ENCODE measurements at regions not wholly inside any gene's neighbourhood (a gene's known extent, or its start where the extent isn't known, plus 50 kb on each side); places are given as distances from the start of the nearest gene placed in this dataset.
"Not testable (repeated sequence)": the region's sequence is repeated elsewhere in the genome, so short reads cannot be mapped to it uniquely, and the experiment has no call there.

GRCh38 chr6:157727629-157728182 lies 95.3 kb upstream of the SNX9 start:
- DNase-seq (ENCODE audit: low spot score): no peak

DNA sequence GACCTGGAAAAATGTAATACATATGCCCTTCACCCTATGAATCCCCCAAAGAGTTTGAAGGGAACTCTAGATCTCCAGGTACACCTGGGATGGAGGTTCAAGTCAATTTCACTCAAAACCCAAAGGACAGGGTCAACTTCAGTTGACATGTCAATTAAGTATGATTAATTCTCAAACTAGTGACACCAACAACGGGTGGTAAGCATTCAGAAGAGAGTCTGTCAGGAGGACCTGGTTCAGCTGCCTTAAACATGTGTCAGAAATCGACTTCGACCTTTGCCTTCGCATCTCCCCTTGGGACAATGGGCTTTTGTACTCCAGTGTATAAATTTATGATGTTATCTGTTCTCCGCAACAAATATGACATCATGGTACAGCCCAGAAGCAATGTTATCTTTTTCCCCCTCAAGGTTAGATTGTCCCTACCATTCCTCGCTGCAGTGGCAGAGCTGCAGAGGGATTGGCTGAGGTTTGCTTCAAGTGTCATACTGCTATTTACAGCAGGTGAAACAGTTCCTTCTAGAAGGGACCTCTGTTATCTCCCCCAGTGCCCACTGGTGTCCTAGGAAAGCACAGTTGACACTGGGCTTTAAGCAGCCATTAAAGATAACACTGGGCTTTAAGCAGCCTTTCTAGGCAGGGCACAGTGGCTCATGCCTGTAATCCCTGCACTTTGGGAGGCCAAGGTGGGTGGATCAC lies 94.7 kb upstream of the SNX9 start:
- no peak for DNase-seq (ENCODE audit: low spot score)

DNA sequence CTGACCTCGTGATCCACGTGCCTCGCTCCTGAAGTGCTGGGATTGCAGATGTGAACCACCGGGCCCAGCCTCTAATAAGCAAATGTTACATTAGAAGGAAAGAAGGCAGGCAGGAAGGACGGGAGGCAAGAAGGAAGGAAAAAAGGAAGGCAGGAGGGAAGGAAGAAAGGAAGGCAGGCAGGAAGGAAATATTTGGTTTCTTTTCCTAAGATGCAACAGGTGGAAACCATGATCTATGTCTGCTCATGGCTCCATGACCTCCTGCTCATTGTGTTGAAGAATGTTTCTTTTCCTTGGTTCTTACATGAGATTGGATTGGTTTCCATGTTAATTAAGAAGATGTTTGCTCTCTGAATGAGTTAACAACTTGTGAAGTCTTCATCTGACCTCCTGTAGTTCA lies 91.8 kb upstream of the SNX9 start:
- no peak for DNase-seq (ENCODE audit: low spot score)

DNA sequence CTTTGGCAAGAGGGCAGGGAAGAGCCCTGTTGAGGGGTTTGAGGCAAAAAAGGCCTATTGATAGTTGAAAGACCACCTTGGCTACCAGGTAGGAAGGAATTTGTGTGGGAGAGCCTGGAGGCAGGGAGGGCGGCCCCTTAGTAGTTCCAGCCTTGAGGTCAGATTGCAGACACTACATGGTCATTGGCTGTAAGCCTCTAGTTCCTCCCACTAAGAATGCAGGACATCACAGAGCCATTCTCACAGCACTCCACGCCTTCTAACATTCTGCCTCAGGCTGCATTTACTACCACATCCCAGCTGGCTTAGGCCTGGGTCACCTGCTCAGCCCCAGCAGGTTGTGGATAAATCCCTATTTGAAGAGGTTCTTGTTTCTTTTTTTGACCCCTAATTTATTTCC lies 91.0 kb upstream of the SNX9 start:
- DNase-seq (ENCODE audit: low spot score): no peak

DNA sequence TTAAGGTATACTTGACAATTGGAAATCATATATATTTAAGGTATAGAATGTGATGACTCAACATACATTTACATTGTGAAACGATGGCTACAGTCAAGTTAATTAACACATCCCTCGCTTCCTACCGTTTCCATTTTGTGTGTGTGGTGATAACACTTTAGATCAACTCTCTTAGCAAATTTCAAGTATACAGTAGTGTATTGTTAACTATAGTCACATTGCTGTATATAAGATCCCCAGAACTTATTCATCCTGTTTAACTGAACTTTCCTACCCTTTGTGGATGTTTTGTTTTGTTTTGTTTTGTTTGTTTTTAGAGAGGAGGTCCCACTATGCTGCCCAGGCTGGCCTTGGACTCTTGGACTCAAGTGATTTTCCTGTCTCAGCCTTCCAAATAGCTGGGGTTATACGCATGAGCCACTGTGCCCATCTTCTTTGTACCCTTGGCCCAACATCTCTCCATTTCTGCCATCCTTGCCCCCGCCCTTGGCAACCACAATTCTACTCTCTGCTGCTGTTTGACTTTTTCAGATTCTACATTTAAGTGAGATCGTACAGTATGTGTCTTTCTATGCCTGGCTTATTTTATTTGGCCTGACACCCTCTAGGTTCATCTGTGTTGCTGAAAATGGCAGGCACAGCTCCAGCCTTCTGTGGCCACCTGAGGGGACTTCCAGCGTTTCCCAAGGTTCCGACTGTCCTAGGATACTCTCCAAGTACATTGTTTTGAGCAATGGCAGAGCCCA lies 90.5 kb upstream of the SNX9 start:
- DNase-seq (ENCODE audit: low spot score): no peak

GRCh38 chr6:157736555-157736954 lies 86.5 kb upstream of the SNX9 start:
- not testable (repeated sequence) for DNase-seq (ENCODE audit: low spot score)

DNA sequence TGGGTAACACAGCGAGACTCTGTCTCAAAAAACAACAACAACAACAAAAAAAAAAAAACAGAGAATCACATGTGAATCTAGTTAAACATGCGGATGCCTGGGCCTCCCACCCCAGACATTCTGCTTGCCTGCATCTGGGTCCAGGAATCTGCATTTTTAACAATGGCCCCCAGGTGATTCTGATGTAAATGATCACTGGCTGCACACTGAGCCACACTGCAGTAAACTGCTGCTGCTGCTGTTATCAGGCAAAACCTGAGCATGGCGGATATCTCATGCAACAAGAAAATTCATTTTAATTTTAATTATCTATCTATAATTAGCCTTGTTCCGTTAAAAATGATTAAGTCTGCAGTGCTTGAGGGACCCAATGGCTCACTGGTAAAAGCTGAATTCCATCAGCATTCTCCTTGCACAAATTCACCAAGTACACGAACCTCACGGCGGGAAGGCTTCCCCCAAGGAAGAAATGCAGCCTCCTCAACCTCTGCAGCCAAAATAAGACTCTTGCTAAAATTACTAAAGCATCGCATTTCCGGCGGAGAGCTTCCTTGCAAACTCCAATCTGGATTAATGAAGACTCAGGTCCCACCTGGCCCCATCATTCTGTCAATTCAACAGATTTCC lies 81.6 kb upstream of the SNX9 start:
- no peak for DNase-seq (ENCODE audit: low spot score)

DNA sequence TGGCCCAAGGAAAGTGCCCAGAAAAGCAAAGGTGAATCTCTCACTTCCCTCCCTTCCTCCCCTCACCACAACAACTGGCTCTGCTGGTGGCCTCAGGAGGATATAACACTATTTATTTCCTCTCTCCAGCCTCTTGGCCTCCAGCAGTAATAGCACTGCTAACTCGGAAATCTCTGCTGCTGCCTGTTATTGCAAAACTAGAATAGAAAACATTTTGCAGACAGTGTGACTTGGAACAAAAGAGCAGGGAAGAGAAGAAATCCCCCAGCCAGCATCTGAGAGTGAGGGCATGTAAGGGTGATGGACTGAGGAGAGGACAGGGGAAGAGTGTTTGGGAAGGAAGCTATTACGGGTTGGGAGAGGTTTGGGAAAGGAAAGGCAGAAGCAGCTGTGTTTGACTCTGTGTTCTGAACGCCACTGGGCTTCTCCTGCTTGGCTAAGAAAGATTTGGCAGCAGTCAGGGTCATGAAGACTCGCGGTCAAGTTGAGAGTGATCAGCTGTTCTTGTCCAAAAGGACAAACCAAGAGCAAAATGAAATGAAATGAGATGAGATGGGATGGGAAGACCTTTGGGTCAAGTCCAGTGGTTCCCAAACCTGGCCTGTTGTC lies 81.0 kb upstream of the SNX9 start:
- no peak for DNase-seq (ENCODE audit: low spot score)

DNA sequence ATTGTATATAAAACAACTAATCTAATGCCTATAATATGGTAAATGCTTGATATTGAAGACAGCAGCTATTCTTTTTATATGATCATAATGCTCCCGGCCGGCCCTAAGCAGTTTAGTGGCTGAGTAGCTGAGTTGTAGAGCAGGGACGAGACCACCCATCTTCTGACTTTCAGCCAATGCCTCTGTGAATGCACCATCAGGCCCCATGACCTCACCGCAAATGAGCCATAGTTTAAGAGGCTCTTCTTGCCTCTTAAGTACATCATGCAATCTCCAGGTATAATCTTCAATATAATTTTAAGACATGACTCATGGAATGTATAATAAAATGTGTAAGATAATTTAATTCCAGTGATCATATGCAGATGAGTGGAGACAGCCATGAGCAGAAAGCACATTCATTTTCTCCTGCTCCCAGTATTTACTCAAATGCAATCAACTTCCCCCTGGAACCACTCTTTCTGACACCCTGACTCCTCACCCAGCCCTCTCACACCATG lies 78.9 kb upstream of the SNX9 start:
- no peak for DNase-seq (ENCODE audit: low spot score)

- DNase-seq (ENCODE audit: low spot score): no peak
Observed at GRCh38 chr6:157746897-157747296, 76.1 kb upstream of the SNX9 start.

- no peak for DNase-seq (ENCODE audit: low spot score)
Observed at GRCh38 chr6:157747370-157747769, 75.7 kb upstream of the SNX9 start.

GRCh38 chr6:157748839-157749571 lies 74.0 kb upstream of the SNX9 start:
- no peak for DNase-seq (ENCODE audit: low spot score)

GRCh38 chr6:157750973-157751372 lies 72.1 kb upstream of the SNX9 start:
- DNase-seq (ENCODE audit: low spot score): not testable (repeated sequence)

DNA sequence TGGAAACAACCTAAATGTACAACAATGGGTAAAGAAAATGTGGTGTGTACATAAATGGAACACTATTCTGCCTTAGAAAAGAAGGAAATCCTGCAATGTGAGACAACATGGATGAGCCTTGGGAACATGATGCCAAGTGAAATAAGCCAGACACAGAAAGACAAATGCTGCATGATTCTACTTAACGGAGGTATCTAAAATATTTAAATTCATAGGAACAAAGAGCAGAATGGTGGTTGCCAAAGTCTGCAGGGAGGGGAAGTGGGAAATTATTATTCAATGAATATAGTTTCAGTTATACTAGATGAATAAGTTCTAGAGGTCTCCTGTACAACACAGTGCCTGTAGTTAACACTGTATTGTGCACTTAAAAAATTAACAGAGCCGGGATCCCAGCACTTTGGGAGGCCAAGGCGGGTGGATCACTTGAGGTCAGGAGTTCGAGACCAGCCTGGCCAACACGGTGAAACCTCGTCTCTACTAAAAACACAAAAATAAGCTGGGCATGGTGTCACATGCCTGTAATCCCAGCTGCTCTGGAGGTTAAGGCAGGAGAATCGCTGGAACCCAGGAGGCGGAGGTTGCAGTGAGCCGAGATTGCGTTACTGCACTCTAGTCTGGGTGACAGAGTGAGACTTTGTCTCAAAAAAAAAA lies 71.4 kb upstream of the SNX9 start:
- no peak for DNase-seq (ENCODE audit: low spot score)

- DNase-seq (ENCODE audit: low spot score): not testable (repeated sequence)
Observed at GRCh38 chr6:157752879-157753278, 70.2 kb upstream of the SNX9 start.

DNA sequence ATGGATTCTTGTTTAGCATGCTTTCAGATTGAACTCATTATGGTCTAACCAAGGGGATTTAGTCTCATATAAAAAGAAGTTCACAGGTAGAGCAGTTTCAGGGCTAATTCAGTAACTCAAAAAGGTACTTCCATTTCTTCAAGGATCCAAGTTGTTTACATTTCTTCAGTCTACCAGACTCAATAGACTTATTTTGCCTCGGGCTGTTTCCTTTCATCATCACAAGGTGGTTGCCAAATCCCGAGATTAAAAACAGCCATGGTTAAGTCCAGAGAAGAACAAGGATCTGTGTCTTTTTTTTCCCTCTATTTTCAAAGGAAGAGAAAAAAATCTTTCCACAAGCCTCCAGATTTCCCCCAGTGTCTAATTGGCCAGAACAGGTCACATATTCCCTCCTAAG lies 69.8 kb upstream of the SNX9 start:
- no peak for DNase-seq (ENCODE audit: low spot score)

DNA sequence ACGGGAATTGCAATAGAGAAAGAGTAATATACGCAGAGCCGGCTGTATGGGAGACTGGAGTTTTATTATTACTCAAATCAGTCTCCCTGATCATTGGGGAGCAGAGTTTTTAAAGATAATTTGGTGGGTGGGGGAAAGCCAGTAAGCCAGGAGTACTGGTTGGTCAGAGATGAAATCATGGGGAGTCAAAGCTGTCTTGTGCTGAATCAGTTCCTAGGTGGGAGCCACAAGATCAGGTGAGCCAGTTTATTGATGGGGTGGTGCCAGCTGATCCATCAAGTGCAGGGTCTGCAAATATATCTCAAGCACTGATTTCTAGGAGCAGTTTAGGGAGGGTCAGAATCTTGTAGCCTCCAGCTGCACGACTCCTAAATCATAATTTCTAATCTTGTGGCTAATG lies 69.2 kb upstream of the SNX9 start:
- DNase-seq (ENCODE audit: low spot score): not testable (repeated sequence)

- DNase-seq (ENCODE audit: low spot score): no peak
Observed at GRCh38 chr6:157754351-157754750, 68.7 kb upstream of the SNX9 start.

GRCh38 chr6:157755032-157755745 lies 67.9 kb upstream of the SNX9 start:
- no peak for DNase-seq (ENCODE audit: low spot score)

- DNase-seq (ENCODE audit: low spot score): no peak
Observed at GRCh38 chr6:157755746-157756411, 67.2 kb upstream of the SNX9 start.
